22Rv1 (cell line): ENCODE measurements at regions not wholly inside any gene's neighbourhood (a gene's known extent, or its start where the extent isn't known, plus 50 kb on each side); places are given as distances from the start of the nearest gene placed in this dataset.

Experiments
- H3K27ac ChIP-seq: fragments of 450-650 bp; 2 replicates; pipeline ENCODE4 v1.5.1; 2017
- CTCF ChIP-seq: fragments of 450-650 bp; IDR thresholded peaks from 2 replicates; pipeline ENCODE4 v1.5.1; 2017; ENCODE audit warnings: mild to moderate bottlenecking
- ZFX ChIP-seq: fragments of 450-650 bp; IDR thresholded peaks from 2 replicates; pipeline ENCODE4 v1.6.1; 2017; ENCODE audit warnings: antibody characterized with exemption, borderline replicate concordance

- H3K27ac ChIP-seq, result no peak overlapping the region
- TF ChIP-seq CTCF (no peak), ZFX (no peak)
These were observed 138.9 kb downstream of the LARP7 start for GRCh38 chr4:112775801-112776200.

- TF ChIP-seq CTCF (no peak), ZFX (no peak)
- H3K27ac ChIP-seq, result no peak overlapping the region
These were observed 139.6 kb downstream of the LARP7 start for GRCh38 chr4:112776535-112776934.

DNA sequence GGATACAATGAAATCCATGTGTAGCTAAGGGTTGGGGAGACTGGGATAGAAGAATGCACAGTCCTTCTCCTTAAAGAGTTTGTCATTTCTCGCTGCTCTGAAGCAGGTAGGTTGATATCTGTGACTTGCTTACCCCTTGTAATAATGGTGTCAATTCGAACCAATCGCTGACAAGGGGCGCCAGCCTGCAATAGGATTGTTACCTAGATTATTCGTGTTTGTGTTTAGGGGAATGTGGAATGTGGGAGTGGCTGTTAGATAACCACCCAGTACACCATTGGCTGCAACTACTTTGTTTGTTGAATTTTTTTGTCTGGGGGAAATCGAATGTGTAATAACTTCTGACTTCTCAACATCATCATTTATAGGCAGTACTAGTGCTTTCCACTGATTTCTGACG is 141.6 kb downstream of the LARP7 start:
- no peak overlapping the region for H3K27ac ChIP-seq
- TF ChIP-seq CTCF (no peak), ZFX (no peak)

- no peak for TF ChIP-seq CTCF
- H3K27ac ChIP-seq, result no peak overlapping the region
These were observed 156.1 kb downstream of the LARP7 start for GRCh38 chr4:112793033-112793432.

- TF ChIP-seq ZFX, result no peak
- no peak for TF ChIP-seq CTCF
- no peak overlapping the region for H3K27ac ChIP-seq
These were observed 163.1 kb downstream of the LARP7 start for GRCh38 chr4:112800001-112800400.

- no peak overlapping the region for H3K27ac ChIP-seq
- TF ChIP-seq ZFX (no peak), CTCF (no peak)
These were observed 164.4 kb downstream of the LARP7 start for GRCh38 chr4:112801341-112801740.

DNA sequence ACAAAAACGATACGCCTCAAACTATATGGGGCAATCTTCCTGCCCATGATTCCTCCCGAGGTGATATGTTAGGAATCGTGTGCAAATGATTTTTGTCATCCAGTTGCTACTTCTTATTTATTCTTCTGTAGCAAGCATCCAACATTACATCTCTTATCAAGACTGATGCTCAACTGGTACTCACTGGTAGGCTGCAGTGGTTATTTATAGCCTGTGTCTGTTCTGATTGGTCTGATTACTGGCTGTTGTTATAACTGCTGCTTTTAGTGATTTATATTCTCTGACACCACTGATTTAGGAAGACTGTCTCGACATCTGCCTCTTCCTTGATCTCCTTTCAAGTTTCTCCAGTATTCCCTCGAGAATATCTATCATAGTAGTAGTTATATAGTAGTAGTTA is 165.8 kb downstream of the LARP7 start:
- no peak overlapping the region for H3K27ac ChIP-seq
- TF ChIP-seq ZFX (no peak), CTCF (no peak)
